ENCODE measurements at regions not wholly inside any gene's neighbourhood (a gene's known extent, or its start where the extent isn't known, plus 50 kb on each side); places are given as distances from the start of the nearest gene placed in this dataset.

DNA sequence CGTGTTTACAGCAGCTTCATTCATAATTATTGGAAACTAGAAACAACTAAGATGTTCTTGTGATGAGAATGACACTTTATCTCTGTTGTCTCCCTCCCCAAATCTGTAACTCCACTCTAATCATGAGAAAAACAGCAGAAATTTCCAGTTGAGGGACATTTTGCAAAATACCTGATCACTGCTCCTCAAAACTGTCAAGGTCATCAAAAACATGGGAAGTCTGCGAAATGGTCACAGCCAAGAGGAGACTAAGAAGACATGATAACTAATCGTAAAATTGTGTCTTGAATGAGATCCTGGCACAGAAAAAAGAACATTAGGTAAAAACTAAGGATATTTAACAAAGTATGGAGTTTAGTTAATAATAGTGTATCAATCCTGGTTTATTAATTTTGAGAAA lies 204.2 kb downstream of the CYLD start:
- Histone ChIP-seq H3K9me3 (ENCODE audit: control insufficient read depth, low read length) (no peaks in the 10 kb centered on the region), H3K36me3 (ENCODE audit: control insufficient read depth, insufficient read depth, low read length) (no peaks in the 10 kb centered on the region), H3K9ac (ENCODE audit: extremely low read depth, low read length, poor library complexity, severe bottlenecking) (no peak overlapping the region), H3K4me3 (ENCODE audit: low read length) (no peak overlapping the region), H3K27ac (ENCODE audit: low read depth, low read length) (no peak overlapping the region), H3K4me1 (ENCODE audit: control insufficient read depth, insufficient read depth, low read length) (no peaks in the 10 kb centered on the region), H3K27me3 (ENCODE audit: control insufficient read depth, insufficient read depth, low read length, poor library complexity, severe bottlenecking) (no peaks in the 10 kb centered on the region)
- H3K27me3 Mint-ChIP-seq (ENCODE audit: insufficient read depth), result no peaks in the 10 kb centered on the region
- DNase-seq, result no peak
- no peak overlapping the region for H3K27ac Mint-ChIP-seq
- H3K4me1 Mint-ChIP-seq, result no peaks in the 10 kb centered on the region
- TF ChIP-seq, protein P1, sequence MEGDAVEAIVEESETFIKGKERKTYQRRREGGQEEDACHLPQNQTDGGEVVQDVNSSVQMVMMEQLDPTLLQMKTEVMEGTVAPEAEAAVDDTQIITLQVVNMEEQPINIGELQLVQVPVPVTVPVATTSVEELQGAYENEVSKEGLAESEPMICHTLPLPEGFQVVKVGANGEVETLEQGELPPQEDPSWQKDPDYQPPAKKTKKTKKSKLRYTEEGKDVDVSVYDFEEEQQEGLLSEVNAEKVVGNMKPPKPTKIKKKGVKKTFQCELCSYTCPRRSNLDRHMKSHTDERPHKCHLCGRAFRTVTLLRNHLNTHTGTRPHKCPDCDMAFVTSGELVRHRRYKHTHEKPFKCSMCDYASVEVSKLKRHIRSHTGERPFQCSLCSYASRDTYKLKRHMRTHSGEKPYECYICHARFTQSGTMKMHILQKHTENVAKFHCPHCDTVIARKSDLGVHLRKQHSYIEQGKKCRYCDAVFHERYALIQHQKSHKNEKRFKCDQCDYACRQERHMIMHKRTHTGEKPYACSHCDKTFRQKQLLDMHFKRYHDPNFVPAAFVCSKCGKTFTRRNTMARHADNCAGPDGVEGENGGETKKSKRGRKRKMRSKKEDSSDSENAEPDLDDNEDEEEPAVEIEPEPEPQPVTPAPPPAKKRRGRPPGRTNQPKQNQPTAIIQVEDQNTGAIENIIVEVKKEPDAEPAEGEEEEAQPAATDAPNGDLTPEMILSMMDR (conservative IDR thresholded peaks at IDR 0.05), result no peak
- H3K36me3 Mint-ChIP-seq (ENCODE audit: low read depth), result no peaks in the 10 kb centered on the region
- H3K9me3 Mint-ChIP-seq, result no peaks in the 10 kb centered on the region
- no peak overlapping the region for H3K4me3 Mint-ChIP-seq
- WGBS, 2 experiments (ENCODE audit: insufficient coverage in 1 of 2, insufficient read length in 1 of 2), result 93 to 100% methylated on average over 2 to 3 of the region's 3 CpGs

DNA sequence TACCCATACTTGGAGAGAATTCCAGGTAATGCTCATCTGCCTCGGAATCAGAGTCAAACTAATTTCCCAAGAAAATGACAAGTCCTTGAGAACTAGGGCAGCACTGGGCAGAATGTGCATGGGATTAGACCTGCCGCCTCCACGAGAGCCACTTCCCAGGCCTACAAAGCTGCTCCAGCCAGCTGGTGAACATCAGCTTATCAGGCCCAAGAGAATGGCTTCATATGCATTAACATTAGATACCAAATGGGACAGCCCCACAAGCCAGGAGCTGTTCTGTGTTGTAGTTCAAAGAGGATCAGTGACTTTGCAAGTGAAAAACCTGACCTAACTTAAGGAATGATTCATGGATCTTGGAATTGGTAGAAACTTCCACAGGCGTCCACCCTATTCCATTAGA lies 203.3 kb downstream of the CYLD start:
- Histone ChIP-seq H3K9ac (ENCODE audit: extremely low read depth, low read length, poor library complexity, severe bottlenecking) (no peak overlapping the region), H3K27ac (ENCODE audit: low read depth, low read length) (no peak overlapping the region), H3K27me3 (ENCODE audit: control insufficient read depth, insufficient read depth, low read length, poor library complexity, severe bottlenecking) (no peaks in the 10 kb centered on the region), H3K4me3 (ENCODE audit: low read length) (no peak overlapping the region), H3K4me1 (ENCODE audit: control insufficient read depth, insufficient read depth, low read length) (no peaks in the 10 kb centered on the region), H3K9me3 (ENCODE audit: control insufficient read depth, low read length) (no peaks in the 10 kb centered on the region), H3K36me3 (ENCODE audit: control insufficient read depth, insufficient read depth, low read length) (no peaks in the 10 kb centered on the region)
- TF ChIP-seq, protein P1 (conservative IDR thresholded peaks at IDR 0.05), result no peak
- WGBS, 2 experiments (ENCODE audit: insufficient coverage in 1 of 2, insufficient read length in 1 of 2), result 85 to 93% methylated on average over 3 to 4 of the region's 4 CpGs
- no peaks in the 10 kb centered on the region for H3K4me1 Mint-ChIP-seq
- no peaks in the 10 kb centered on the region for H3K9me3 Mint-ChIP-seq
- no peaks in the 10 kb centered on the region for H3K27me3 Mint-ChIP-seq (ENCODE audit: insufficient read depth)
- no peak for DNase-seq
- H3K36me3 Mint-ChIP-seq (ENCODE audit: low read depth), result no peaks in the 10 kb centered on the region
- H3K27ac Mint-ChIP-seq, result no peak overlapping the region
- H3K4me3 Mint-ChIP-seq, result no peak overlapping the region

DNA sequence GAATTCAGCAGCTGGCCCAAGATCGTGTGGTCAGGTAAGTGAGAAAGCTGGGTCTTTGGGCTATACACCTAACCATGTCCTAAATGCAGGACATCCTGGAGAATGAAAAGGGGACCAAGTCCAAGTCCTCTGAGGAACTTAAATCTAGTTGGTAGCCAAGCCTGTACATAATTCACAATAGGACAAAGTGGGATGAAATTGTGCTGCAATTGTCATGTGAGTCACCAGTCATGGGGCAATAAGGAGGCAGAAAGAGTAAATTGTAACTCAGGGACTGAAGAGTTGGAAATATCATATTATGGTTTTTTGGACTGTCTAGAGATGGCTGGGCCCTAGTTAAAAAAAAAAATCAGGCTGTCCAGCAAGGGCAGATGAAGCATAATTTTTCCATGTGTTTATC lies 202.6 kb downstream of the CYLD start:
- H3K36me3 Mint-ChIP-seq (ENCODE audit: low read depth), result no peaks in the 10 kb centered on the region
- no peak overlapping the region for H3K27ac Mint-ChIP-seq
- 86 to 90% methylated on average over 1 of the region's 1 CpG for WGBS, 2 experiments (ENCODE audit: insufficient coverage in 1 of 2, insufficient read length in 1 of 2)
- no peaks in the 10 kb centered on the region for H3K9me3 Mint-ChIP-seq
- H3K36me3 ChIP-seq (ENCODE audit: control insufficient read depth, insufficient read depth, low read length), result no peaks in the 10 kb centered on the region
- DNase-seq, result no peak
- no peak overlapping the region for H3K27ac ChIP-seq (ENCODE audit: low read depth, low read length)
- H3K4me3 ChIP-seq (ENCODE audit: low read length), result no peak overlapping the region
- H3K27me3 ChIP-seq (ENCODE audit: control insufficient read depth, insufficient read depth, low read length, poor library complexity, severe bottlenecking), result no peaks in the 10 kb centered on the region
- TF ChIP-seq, protein P1 (conservative IDR thresholded peaks at IDR 0.05), result no peak
- H3K9me3 ChIP-seq (ENCODE audit: control insufficient read depth, low read length), result no peaks in the 10 kb centered on the region
- no peak overlapping the region for H3K9ac ChIP-seq (ENCODE audit: extremely low read depth, low read length, poor library complexity, severe bottlenecking)
- H3K4me3 Mint-ChIP-seq, result no peak overlapping the region
- no peaks in the 10 kb centered on the region for H3K27me3 Mint-ChIP-seq (ENCODE audit: insufficient read depth)
- no peaks in the 10 kb centered on the region for H3K4me1 Mint-ChIP-seq
- no peaks in the 10 kb centered on the region for H3K4me1 ChIP-seq (ENCODE audit: control insufficient read depth, insufficient read depth, low read length)
